HG03432 (cell line): ENCODE measurements at regions not wholly inside any gene's neighbourhood (a gene's known extent, or its start where the extent isn't known, plus 50 kb on each side); places are given as distances from the start of the nearest gene placed in this dataset.

ENCODE experiments used
- ATAC-seq: cut with Tn5 transposase; IDR thresholded peaks from one replicate; pipeline ENCODE4 v1.9.1; 2021; ENCODE audit warnings: mild to moderate bottlenecking, moderate library complexity; ENCODE audit not compliant: unreplicated experiment

DNA sequence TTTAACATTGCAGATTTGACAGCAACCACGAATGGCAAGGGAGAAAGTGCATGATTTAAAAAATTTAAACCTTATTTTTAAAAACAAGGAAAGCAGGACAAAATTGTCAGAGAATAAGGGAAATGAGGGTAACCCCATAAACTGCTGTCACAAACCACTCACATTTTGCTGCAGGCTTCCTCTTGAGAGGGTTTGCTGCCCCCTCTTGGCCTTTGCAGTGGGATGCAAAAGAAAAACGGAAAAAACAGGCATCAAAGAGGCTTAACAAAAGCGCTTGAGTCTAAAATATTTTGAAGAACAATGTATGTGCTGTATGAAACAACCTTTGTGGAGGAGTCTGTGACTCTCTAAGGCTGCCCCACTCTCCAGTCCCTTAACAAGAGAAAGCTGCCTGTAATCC, 91.6 kb downstream of the TMX3 start:
- peak; percentile 77 for ATAC-seq

DNA sequence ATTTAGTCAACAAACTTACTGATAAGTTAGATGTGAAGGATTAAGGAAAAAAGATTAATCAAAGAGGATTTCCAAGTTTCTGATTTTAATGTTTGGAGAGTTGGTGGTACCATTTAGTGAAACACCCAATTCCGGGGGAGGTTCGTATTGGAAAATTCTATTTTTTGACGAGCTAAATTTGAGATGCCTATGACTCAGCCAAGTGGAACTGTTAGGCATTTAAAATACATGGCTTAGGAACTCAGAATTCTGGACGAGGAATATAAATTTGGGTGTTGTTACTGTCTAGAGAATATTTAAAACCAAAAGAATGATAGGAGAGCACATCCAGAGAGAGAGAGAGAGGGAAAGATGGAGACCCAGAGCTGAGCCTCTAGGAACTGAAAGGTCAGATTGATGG, 103.6 kb downstream of the TMX3 start:
- no peak for ATAC-seq

DNA sequence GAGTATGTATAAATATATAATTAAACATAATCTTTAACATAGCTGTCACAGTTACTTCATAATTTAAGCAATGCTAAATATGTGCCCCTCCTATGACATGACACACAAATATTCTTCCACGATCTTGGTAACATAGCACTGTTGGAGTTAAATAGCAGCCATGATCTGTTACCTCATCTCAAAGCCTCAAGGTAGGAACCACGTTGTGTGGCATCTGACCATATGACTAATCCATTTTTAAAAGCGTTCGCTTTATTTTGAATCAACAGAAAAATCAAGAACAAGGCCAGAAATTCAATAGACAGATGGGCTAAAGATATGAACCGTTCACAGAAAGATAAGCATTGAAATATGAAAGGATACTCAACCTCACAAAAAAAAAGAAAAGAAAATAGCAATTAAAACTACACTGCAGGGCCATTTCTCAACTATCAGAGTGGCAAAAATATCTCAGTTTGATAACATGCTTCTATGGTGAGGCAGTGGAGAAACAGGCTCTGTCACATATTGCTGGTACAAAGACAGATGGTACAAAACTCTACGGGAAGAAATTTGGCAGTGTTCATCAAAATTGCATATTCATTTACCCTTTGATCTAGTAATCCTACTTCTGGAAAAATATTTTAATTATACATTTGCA, 105.9 kb downstream of the TMX3 start:
- no peak for ATAC-seq

DNA sequence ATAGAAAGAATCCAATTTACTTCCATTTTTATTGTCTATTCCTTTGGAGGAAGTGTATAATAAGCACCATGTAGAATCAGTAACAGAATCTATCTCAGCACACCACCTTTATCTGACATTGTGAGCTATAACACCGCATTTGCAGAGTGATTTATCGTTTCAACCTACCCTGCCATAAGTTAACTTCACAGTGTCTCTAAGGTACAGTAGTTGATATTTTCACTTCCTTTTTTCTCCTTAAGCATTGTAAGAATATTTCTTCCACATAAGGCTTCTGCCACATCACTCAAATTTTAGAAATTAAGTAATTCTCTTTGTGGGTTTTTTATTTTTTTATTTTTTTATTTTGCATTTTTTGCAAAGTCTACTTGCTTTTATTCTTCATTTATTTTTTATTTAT, 107.1 kb downstream of the TMX3 start:
- no peak for ATAC-seq

DNA sequence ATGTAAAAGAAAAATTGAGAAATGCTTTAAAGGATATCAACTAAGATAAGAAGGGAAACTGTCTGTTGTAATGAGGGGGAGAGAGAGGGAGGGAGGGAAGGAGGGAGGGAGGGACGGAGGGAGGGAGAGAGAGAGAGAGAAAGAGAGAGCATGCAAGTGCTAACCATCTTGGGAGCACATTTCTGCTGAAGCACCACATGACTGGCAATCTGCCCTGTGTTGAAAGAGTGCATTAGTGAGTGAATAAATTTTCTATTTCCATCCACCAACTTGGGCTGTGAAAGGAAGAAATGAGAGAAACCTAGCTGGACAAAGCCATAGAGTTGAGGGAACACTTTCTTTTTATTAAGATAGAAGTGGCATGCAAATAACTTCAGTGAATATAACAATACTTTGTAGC, 110.7 kb downstream of the TMX3 start:
- ATAC-seq: no peak

DNA sequence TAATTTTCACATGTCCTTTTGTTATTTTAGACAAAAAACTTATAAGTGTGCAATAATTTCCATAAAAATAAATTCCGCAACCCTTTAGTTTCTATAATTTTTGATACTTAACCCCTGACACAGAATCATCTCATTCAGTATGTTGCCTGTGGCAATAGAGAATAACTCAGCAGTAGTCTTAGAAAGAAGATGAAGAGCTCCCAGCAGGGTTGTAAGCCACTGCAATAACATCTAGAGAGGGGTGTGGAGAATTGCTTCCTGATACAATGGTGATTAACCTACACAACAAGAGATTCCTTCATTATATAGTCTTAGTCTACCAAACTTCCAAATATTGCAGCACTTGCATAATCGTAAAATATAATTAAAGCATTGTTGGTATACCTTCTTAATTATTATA, 118.9 kb downstream of the TMX3 start:
- no peak for ATAC-seq

DNA sequence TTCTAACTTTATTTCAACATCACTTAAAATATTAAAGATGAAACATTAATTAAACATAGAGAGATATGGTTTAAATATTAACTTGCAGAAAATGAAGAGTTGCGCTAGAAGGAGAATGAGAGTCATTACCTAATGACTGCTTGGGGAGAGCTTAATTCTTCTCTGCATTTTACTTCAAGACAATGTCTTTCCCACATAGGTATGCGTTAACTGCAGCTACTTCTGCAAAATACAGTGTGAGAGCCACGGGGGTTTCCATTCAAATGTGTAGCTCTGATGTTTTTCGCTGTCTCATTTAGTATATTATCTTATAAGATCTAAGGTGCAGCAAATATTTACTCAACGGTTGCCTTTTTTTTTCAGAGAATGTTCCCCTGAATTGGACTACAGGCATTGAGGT, 126.7 kb downstream of the TMX3 start:
- no peak for ATAC-seq

DNA sequence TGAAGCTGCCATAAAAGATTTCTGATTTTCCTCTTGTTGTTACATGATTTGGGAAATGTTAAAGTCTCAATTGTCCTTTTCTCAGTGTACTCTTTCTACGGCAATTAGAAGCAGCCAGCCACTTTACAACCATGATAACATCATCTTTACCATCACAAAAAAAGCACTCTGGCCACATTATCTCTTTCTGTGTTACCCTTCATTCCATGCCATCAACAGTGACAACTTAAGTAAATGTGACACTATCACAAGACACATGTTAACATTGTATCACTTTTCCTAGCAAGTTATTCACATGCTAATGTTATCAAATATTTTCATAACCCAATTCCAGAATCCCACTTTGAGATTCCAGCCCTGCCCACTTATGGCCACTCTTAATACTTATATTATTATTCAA, 131.2 kb downstream of the TMX3 start:
- no peak for ATAC-seq

DNA sequence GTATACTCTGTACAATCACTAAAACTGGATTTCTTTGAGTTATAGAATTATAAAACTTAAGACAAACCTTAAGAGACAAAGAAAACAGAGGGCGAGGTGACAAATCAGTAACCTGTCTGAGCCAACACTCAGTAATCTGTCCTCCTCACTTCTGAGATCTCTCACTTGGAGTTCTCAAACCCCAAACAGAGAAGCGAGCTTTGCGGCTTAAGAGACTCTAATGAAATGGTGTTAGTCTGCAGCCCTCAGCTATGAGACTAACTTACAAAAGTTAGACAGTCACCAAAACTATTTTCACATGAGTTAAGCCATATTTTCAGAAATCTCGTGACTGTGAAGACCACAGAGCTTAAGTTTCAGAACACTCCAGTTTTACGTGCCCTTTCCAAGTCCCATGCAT, 140.6 kb downstream of the TMX3 start:
- no peak for ATAC-seq

DNA sequence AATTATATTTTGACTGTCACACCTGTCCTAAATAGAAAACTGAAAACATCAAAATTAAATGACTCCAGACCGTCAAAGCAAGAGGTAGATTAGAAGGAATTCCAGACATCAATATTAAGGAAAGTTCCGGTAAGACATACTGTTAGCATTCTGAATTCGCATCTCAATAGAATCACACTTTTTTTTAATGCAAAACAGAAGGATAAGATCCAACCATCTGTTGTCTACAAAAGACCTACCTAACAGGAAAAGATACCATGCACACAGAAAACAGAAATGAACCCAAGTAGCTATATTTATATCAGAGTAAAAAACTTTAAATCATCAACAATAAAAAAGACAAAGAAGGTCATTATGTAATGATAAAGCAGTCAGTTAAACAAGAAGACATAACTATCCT, 145.0 kb downstream of the TMX3 start:
- no peak for ATAC-seq

DNA sequence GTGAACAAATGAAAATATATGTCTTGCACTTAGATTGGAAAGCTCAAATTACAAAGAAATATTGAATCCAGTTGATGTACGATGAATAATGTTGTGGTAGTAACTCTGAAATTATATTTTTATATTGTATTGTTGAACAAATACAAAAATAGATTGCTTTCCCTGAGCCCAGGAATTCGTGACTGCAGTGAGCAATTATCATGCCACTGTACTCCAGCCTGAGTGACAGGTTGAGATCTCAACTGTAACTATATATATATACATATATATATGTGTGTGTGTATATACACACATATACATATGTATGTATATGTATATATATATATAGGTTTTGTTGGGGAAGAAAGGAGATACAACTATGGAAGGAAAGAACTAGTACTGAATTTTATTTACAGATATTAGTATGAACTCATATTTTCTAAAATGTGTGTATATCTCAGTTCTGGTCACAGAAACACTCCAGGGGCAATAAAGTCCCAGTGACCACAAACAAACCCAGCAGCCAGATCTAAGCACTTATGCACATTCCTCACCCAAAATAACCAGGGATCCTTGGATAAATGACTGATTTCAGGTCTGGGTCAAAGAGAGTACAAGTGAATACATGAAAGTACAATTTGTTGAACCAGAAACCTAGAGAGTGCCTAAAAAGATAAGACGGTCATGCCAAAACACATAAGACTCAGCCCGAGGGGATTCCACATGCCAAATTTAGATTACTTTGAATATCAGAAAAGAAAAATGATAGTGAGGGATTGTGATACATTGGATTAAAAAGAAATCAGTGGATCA, 146.3 kb downstream of the TMX3 start:
- no peak for ATAC-seq

DNA sequence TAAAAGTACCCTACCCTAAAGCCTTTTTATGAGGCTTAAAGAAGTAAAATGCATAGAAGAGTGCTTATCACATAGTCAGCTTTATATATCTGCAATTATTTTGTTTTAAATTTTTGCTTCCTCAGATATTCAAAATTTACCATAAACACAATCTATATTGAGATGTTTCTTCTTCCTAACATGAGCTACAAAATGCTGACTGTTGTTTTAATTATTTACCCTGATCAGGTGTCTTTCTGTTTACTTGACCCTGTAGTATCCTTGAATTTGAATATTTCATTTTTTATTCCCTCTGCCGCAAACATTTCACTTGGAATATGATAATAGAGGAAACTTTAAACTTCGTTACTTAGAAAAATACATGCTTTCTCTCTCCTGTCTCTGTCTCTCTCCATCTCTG, 147.9 kb downstream of the TMX3 start:
- no peak for ATAC-seq

DNA sequence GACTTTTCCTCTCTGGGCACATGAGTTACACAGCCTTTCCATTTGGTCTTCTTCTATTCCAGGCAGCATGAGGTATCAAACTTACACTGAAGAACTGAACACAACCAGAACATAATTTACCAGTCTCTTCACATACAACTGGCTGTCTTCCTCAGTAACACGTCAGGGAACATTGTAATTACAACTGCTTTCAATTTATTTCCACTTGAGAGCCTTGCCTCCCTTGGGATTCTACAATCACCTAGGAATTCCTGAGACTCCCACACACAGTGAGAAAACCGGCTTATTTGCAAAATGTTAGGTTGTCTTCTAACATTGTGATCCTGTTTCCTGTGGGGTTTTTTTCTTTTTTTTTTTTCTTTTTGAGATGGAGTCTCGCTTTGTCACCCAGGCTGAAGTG, 149.9 kb downstream of the TMX3 start:
- no peak for ATAC-seq

DNA sequence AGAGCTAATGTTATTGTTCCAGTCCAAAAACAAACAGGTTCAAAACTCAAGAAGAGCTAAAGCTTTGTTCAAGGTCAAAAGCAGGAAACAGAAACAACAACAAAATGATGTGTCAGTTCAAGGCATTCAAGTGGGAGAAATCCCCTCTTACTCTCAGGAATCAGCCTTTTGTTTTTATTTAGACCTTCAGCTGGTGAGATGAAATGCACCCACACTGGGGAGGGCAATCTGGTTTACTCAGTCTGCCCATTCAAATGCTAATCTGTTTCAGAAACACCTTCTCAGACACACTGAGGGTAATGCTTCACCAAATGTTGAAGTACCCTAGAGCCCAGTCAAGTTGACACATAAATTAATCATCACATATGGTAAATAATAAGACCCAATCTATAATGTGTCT, 150.6 kb downstream of the TMX3 start:
- peak; percentile 46 for ATAC-seq

DNA sequence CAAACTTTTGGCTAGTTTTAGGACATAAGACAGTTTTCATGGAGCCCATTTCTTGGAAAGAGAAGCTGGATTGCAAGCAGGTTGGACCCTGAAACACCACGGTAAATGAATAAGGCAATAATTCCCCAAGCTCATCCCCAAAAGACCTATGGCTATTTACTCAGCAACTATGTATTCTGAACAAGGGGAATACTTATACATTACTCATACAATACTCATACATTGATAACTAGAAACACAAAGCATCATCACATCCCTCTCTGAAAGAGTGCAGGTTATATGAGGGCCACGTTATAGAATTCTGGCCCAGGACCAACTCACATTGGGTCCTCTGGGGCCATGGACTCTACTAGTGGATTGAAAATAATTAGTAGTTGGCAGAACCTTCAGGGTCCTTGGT, 154.8 kb downstream of the TMX3 start:
- ATAC-seq: no peak

DNA sequence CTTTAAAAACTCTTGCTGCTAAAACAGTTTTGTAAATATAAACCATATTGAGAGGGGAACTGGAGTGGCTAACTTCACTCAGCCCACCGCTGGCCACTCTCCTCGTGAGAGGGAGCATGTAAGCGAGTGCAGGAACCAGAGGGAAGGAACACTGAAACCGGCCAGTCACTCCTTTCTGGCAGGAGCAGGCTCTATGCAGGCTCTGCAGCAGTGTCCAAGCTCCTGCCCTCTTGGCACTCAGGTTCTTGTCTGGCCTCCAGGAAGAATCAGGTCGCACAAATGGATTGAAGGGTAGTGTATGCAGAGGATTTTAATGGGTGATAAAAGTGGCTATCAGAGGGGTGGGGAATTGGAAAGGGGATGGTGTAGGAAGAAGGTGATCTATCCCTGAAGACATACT, 157.7 kb downstream of the TMX3 start:
- ATAC-seq: no peak

DNA sequence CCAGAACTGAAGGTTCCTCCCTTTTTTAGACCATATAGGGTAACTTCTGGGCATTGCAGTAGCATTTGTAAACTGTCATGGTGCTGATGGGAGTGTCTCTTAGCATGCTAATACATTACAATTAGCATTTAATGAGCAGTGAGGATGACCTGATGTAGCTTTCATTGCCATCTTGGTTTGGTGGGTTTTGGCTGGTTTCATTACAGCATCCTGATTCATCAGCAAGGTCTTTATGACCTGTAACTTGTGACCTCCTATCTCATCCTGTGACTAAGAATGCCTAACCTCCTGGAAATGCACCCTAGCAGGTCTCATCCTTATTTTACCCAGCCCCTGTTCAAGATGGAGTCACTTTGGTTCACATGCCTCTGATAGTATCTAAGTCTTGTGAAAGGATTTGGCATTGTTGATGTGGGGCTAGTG, 159.0 kb downstream of the TMX3 start:
- no peak for ATAC-seq

DNA sequence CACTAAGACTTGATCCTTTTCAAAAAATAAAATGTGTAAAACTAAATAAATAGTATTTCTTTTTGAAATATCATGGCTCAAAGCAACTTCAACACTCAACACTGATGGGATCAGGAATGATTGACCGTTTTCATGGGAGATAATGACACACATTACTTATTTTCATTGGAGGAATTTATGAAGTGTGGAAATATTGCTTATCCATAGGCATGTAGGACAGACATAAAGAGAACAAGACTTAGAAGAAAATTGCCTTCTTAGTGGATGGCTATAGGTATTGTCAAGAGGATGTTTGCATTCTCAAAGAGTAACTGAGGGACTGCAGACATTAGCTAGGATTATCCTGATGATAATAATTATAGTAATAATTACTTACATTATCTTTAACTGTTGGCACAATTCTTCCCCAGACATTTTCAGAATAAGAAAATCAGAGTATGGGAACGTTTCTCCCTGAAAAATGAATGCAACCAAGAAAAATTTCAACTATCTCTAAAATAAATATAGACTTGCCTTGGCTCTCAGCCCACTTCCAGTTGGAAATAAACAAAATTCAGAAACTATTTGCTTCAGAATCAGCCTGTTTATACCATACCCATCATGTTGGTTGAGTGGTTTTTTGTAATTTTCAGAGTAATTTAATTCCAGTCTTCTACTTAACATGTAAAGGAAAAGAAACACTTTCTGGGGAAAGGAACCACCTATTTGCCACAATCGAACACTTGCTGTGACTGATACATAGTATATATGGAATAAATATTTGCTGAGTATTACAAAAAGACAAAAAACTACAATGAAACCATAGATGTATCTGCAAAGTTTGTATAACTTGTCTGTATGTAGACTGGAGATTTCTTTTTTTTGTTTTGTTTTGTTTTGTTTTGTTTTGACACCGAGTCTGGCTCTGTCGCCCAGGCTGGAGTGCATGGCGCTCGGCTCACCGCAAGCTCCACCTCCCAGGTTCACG, 165.7 kb downstream of the TMX3 start:
- no peak for ATAC-seq

DNA sequence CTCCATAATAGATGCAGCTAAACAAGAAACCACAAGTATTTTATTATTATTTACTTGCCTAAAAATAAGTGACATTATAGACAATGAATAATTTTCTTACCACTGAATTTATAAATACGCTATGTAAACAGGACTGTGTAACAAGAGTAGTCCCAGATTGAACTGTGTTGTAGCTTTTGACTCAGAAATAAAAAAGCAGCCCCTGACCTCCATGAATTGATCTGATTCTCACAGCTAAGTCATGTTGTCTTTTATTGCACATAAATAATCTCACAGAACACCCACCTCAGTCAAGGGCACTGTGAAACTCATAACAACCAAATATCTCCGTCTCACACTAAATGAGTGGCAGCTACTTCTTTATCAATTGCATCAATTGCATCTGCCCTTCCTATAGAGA, 171.6 kb downstream of the TMX3 start:
- no peak for ATAC-seq

DNA sequence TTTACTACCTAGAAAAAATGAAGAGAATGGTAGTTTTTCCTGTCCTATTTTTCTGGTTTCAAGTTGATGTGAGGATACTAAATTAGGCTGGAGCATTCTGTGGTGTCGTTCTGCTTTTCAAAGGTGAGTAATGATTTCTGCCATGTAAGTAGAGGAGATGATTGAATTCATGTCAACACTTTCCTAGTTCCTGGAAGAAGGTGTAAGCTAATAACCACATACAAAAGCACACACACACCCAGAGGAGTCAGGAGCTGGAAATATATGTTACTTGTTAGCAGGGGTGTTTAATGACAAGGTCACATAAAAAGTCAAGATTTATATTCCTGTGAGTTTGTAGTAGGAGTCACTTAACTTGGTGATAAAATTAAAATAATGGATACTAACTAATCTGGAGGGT, 172.1 kb downstream of the TMX3 start:
- ATAC-seq: no peak

DNA sequence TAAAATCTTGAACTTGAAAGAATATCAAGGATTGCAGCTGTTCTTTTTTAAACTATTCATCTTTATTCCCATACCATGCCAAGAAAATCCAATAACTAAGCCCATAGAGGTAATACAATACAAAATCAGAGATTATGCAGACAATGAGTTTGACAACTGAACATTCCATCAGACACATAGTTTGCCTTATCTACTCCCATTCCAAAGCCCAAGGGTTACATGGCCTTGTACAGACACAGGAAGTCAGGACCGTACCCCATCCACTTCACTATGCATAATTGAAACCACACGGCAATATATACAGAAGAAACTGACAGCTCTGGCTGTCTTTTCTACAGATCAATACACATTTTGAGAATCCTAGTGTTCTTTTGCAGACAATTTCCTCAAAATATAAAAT, 181.3 kb downstream of the TMX3 start:
- no peak for ATAC-seq
